Mesenteric fat pad (tissue), 1 donor: ENCODE measurements at regions not wholly inside any gene's neighbourhood (a gene's known extent, or its start where the extent isn't known, plus 50 kb on each side); places are given as distances from the start of the nearest gene placed in this dataset.

ENCODE experiments used
- DNase-seq: peaks from one replicate; pipeline ENCODE4 v3.0.0-alpha.2; 2020; ENCODE audit warnings: low spot score
- donor health status: DM: yes; HTN: yes; CAD: no.

GRCh38 chr14:98721061-98721460, 550.9 kb downstream of the BCL11B start:
- DNase-seq: no peak

GRCh38 chr14:98724734-98725133, 547.3 kb downstream of the BCL11B start:
- no peak for DNase-seq

- no peak for DNase-seq
These were observed 546.8 kb downstream of the BCL11B start for GRCh38 chr14:98725191-98725590.

GRCh38 chr14:98725676-98726075, 546.3 kb downstream of the BCL11B start:
- no peak for DNase-seq

- no peak for DNase-seq
These were observed 545.2 kb downstream of the BCL11B start for GRCh38 chr14:98726585-98727405.

- no peak for DNase-seq
These were observed 544.0 kb downstream of the BCL11B start for GRCh38 chr14:98728024-98728423.

- DNase-seq: no peak
These were observed 543.2 kb downstream of the BCL11B start for GRCh38 chr14:98728836-98729235.

- DNase-seq: no peak
These were observed 540.7 kb downstream of the BCL11B start for GRCh38 chr14:98731286-98731685.

GRCh38 chr14:98731701-98732100, 540.3 kb downstream of the BCL11B start:
- DNase-seq: no peak

- no peak for DNase-seq
These were observed 538.5 kb downstream of the BCL11B start for GRCh38 chr14:98733536-98733935.

GRCh38 chr14:98736701-98737338, 535.2 kb downstream of the BCL11B start:
- no peak for DNase-seq

- no peak for DNase-seq
These were observed 530.5 kb downstream of the BCL11B start for GRCh38 chr14:98741523-98741922.

- no peak for DNase-seq
These were observed 530.0 kb downstream of the BCL11B start for GRCh38 chr14:98742001-98742400.

GRCh38 chr14:98743536-98743935, 528.5 kb downstream of the BCL11B start:
- no peak for DNase-seq

- DNase-seq: no peak
These were observed 523.0 kb downstream of the BCL11B start for GRCh38 chr14:98748966-98749365.

GRCh38 chr14:98751110-98751509, 520.9 kb downstream of the BCL11B start:
- no peak for DNase-seq

- no peak for DNase-seq
These were observed 519.3 kb downstream of the BCL11B start for GRCh38 chr14:98752660-98753059.

- DNase-seq: no peak
These were observed 517.5 kb downstream of the BCL11B start for GRCh38 chr14:98754343-98755020.

- no peak for DNase-seq
These were observed 515.2 kb downstream of the BCL11B start for GRCh38 chr14:98756749-98757148.

GRCh38 chr14:98758440-98758839, 513.6 kb downstream of the BCL11B start:
- no peak for DNase-seq

- DNase-seq: no peak
These were observed 510.0 kb downstream of the BCL11B start for GRCh38 chr14:98761993-98762392.

GRCh38 chr14:98766818-98767217, 505.2 kb downstream of the BCL11B start:
- DNase-seq: no peak
